ENCODE measurements at regions not wholly inside any gene's neighbourhood (a gene's known extent, or its start where the extent isn't known, plus 50 kb on each side); places are given as distances from the start of the nearest gene placed in this dataset.

- CTCF ChIA-PET: no interaction called here
- H3K9me3 ChIP-seq (ENCODE audit: control insufficient read depth, insufficient read depth, low read length): no peaks in the 10 kb centered on the region
Observed at GRCh38 chr15:62887113-62887570, 155.4 kb upstream of the TPM1 start.

GRCh38 chr15:62888623-62889022 is 153.9 kb upstream of the TPM1 start:
- H3K4me3 ChIP-seq (ENCODE audit: low read depth, low read length): no peak overlapping the region
- no peak for DNase-seq (ENCODE audit: low read depth, low spot score)
- CTCF ChIA-PET: no interaction called here

More at GRCh38 chr15:62887113-62887570, 155.4 kb upstream of the TPM1 start:
- no peak overlapping the region for H3K27ac ChIP-seq (ENCODE audit: low read depth, low read length)
- H3K27me3 ChIP-seq (ENCODE audit: control insufficient read depth, insufficient read depth, low read length): no peaks in the 10 kb centered on the region
- TF ChIP-seq CTCF (IDR thresholded peaks at IDR 0.05; ENCODE audit: low read depth, low read length): no peak
- no peak for DNase-seq (ENCODE audit: low read depth, low spot score)
- POLR2A ChIA-PET: interaction anchor here (0.8 to 1.7 kb wide), 2 partner anchors 9 to 155 kb away, joined by 3 to 5 read pairs; partner anchors contain the start of gene TPM1
- no peak overlapping the region for H3K4me3 ChIP-seq (ENCODE audit: low read depth, low read length)

GRCh38 chr15:62889141-62889661 is 153.3 kb upstream of the TPM1 start:
- no peak for TF ChIP-seq CTCF (IDR thresholded peaks at IDR 0.05; ENCODE audit: low read depth, low read length)
- POLR2A ChIA-PET: interaction anchor here (0.8 kb wide), 1 partner anchor 14 kb away, joined by 3 read pairs; no protein-coding TSS in a partner anchor
- Histone ChIP-seq H3K27ac (ENCODE audit: low read depth, low read length) (no peak overlapping the region), H3K4me3 (ENCODE audit: low read depth, low read length) (no peak overlapping the region), H3K9me3 (ENCODE audit: control insufficient read depth, insufficient read depth, low read length) (no peaks in the 10 kb centered on the region), H3K27me3 (ENCODE audit: control insufficient read depth, insufficient read depth, low read length) (no peaks in the 10 kb centered on the region)
- CTCF ChIA-PET: interaction anchor here (1.4 kb wide), 1 partner anchor 159 kb away, joined by 5 read pairs; no protein-coding TSS in a partner anchor
- DNase-seq (ENCODE audit: low read depth, low spot score): no peak

More at GRCh38 chr15:62888623-62889022, 153.9 kb upstream of the TPM1 start:
- no peaks in the 10 kb centered on the region for H3K9me3 ChIP-seq (ENCODE audit: control insufficient read depth, insufficient read depth, low read length)
- no peak for TF ChIP-seq CTCF (IDR thresholded peaks at IDR 0.05; ENCODE audit: low read depth, low read length)
- H3K27me3 ChIP-seq (ENCODE audit: control insufficient read depth, insufficient read depth, low read length): no peaks in the 10 kb centered on the region
- no peak overlapping the region for H3K27ac ChIP-seq (ENCODE audit: low read depth, low read length)
- POLR2A ChIA-PET: no interaction called here

- TF ChIP-seq CTCF (IDR thresholded peaks at IDR 0.05; ENCODE audit: low read depth, low read length): no peak
- Histone ChIP-seq H3K27me3 (ENCODE audit: control insufficient read depth, insufficient read depth, low read length) (no peaks in the 10 kb centered on the region), H3K27ac (ENCODE audit: low read depth, low read length) (no peak overlapping the region), H3K4me3 (ENCODE audit: low read depth, low read length) (no peak overlapping the region), H3K9me3 (ENCODE audit: control insufficient read depth, insufficient read depth, low read length) (no peaks in the 10 kb centered on the region)
- DNase-seq (ENCODE audit: low read depth, low spot score): no peak
- POLR2A ChIA-PET: interaction anchor here (0.8 kb wide), 1 partner anchor 15 kb away, joined by 3 read pairs; no protein-coding TSS in a partner anchor
- CTCF ChIA-PET: interaction anchor here (0.7 to 1.4 kb wide), 2 partner anchors 154 to 158 kb away, joined by 3 to 5 read pairs; no protein-coding TSS in a partner anchor
Observed at GRCh38 chr15:62889734-62890505, 152.6 kb upstream of the TPM1 start.

Measured in AG04450 (cell line).